NCI-H1930 (cell line): ENCODE measurements at regions not wholly inside any gene's neighbourhood (a gene's known extent, or its start where the extent isn't known, plus 50 kb on each side); places are given as distances from the start of the nearest gene placed in this dataset.

Experiments
- DNase-seq, 2 experiments: peaks; one replicate each; lab custom pipeline; 2025; lab: John Stamatoyannopoulos, UW

GRCh38 chr7:94231305-94231704 is 163.4 kb upstream of the COL1A2 start:
- DNase-seq: no peak

GRCh38 chr7:94236960-94237359 is 157.7 kb upstream of the COL1A2 start:
- no peak for DNase-seq

GRCh38 chr7:94237417-94237816 is 157.3 kb upstream of the COL1A2 start:
- no peak for DNase-seq

GRCh38 chr7:94239661-94240234 is 154.9 kb upstream of the COL1A2 start:
- no peak for DNase-seq

GRCh38 chr7:94240902-94241301 is 153.8 kb upstream of the COL1A2 start:
- DNase-seq: no peak

GRCh38 chr7:94241402-94241925 is 153.2 kb upstream of the COL1A2 start:
- no peak for DNase-seq

GRCh38 chr7:94243066-94243711 is 151.5 kb upstream of the COL1A2 start:
- no peak for DNase-seq

GRCh38 chr7:94244760-94245159 is 149.9 kb upstream of the COL1A2 start:
- DNase-seq: no peak

- DNase-seq: no peak
Observed at GRCh38 chr7:94245500-94245899, 149.2 kb upstream of the COL1A2 start.

- no peak for DNase-seq
Observed at GRCh38 chr7:94247970-94248369, 146.7 kb upstream of the COL1A2 start.

GRCh38 chr7:94249631-94250030 is 145.1 kb upstream of the COL1A2 start:
- DNase-seq: no peak

GRCh38 chr7:94250124-94250523 is 144.6 kb upstream of the COL1A2 start:
- no peak for DNase-seq

GRCh38 chr7:94250987-94251386 is 143.7 kb upstream of the COL1A2 start:
- no peak for DNase-seq

- DNase-seq: no peak
Observed at GRCh38 chr7:94252124-94252523, 142.6 kb upstream of the COL1A2 start.

GRCh38 chr7:94252971-94253370 is 141.7 kb upstream of the COL1A2 start:
- DNase-seq: no peak

GRCh38 chr7:94253686-94254085 is 141.0 kb upstream of the COL1A2 start:
- DNase-seq: no peak

- no peak for DNase-seq
Observed at GRCh38 chr7:94258418-94259300, 136.0 kb upstream of the COL1A2 start.

- DNase-seq: no peak
Observed at GRCh38 chr7:94261067-94261466, 133.6 kb upstream of the COL1A2 start.

GRCh38 chr7:94264756-94265155 is 129.9 kb upstream of the COL1A2 start:
- DNase-seq: no peak

- no peak for DNase-seq
Observed at GRCh38 chr7:94265456-94265855, 129.2 kb upstream of the COL1A2 start.

GRCh38 chr7:94266238-94266644 is 128.5 kb upstream of the COL1A2 start:
- no peak for DNase-seq

- DNase-seq: no peak
Observed at GRCh38 chr7:94270772-94271171, 123.9 kb upstream of the COL1A2 start.
